ENCODE measurements at regions not wholly inside any gene's neighbourhood (a gene's known extent, or its start where the extent isn't known, plus 50 kb on each side); places are given as distances from the start of the nearest gene placed in this dataset.

DNA sequence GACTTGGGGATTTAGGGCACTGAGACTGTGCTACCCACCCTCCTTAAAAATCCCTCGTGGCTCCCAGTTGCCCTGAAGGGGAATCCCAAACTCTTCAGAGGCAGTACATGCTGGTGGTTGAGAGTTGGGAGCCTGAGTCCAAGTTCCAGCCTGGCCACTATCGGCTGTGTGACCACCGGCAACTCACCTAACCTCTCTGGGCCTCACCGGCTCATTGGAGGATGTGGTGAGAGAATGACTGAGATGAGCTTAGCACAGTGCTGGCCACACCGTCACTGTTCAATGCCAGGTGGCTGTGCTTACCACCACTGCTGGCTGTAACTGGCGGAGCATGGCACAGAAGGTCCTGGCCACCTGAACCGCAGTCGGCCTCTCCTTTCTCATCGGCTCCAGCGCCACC, 200.2 kb downstream of the C9orf50 start:
- TF ChIP-seq, protein P1, sequence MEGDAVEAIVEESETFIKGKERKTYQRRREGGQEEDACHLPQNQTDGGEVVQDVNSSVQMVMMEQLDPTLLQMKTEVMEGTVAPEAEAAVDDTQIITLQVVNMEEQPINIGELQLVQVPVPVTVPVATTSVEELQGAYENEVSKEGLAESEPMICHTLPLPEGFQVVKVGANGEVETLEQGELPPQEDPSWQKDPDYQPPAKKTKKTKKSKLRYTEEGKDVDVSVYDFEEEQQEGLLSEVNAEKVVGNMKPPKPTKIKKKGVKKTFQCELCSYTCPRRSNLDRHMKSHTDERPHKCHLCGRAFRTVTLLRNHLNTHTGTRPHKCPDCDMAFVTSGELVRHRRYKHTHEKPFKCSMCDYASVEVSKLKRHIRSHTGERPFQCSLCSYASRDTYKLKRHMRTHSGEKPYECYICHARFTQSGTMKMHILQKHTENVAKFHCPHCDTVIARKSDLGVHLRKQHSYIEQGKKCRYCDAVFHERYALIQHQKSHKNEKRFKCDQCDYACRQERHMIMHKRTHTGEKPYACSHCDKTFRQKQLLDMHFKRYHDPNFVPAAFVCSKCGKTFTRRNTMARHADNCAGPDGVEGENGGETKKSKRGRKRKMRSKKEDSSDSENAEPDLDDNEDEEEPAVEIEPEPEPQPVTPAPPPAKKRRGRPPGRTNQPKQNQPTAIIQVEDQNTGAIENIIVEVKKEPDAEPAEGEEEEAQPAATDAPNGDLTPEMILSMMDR (IDR thresholded peaks at IDR 0.05): no peak
- TF ChIP-seq POLR2A (IDR thresholded peaks at IDR 0.05): no peak

Measured in heart left ventricle (tissue), 13 donors.